ENCODE measurements at regions not wholly inside any gene's neighbourhood (a gene's known extent, or its start where the extent isn't known, plus 50 kb on each side); places are given as distances from the start of the nearest gene placed in this dataset.

DNA sequence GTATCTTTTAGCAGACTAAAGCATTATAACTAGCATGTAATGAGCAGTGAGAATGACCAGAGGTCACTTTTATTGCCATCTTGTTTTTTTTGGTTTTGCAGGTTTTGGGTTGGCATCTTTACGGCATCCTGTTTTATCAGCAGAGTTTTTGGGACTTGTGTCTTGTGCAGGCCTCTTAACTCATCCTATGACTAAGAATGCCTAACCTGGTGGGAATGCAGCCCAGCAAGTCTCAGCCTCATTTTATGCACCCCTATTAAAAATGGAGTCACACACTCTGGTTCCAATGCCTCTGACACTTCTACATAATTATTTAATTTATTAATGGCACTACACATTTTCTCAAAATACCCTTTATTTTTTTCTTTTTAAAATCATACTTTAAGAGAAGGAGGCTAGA is 726.5 kb upstream of the RIOK2 start:
- no peak overlapping the region for H3K27ac ChIP-seq
- H3K4me3 ChIP-seq = no peak overlapping the region
- no peaks in the 10 kb centered on the region for H3K4me1 ChIP-seq
- in situ Hi-C loops (cut with MboI; ENCODE audit: low sequenced_read_pairs in 4 of 4) (no loop called here), intact Hi-C loops (cut with DNase I; ENCODE audit: low total_unique reads) (no loop called here)
- TF ChIP-seq, protein P1, sequence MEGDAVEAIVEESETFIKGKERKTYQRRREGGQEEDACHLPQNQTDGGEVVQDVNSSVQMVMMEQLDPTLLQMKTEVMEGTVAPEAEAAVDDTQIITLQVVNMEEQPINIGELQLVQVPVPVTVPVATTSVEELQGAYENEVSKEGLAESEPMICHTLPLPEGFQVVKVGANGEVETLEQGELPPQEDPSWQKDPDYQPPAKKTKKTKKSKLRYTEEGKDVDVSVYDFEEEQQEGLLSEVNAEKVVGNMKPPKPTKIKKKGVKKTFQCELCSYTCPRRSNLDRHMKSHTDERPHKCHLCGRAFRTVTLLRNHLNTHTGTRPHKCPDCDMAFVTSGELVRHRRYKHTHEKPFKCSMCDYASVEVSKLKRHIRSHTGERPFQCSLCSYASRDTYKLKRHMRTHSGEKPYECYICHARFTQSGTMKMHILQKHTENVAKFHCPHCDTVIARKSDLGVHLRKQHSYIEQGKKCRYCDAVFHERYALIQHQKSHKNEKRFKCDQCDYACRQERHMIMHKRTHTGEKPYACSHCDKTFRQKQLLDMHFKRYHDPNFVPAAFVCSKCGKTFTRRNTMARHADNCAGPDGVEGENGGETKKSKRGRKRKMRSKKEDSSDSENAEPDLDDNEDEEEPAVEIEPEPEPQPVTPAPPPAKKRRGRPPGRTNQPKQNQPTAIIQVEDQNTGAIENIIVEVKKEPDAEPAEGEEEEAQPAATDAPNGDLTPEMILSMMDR (IDR thresholded peaks at IDR 0.05 in 4 of 5, conservative IDR thresholded peaks at IDR 0.05 in 1 of 5) = no peak
- no peak for TF ChIP-seq POLR2A (IDR thresholded peaks at IDR 0.05)
- no peaks in the 10 kb centered on the region for H3K27me3 ChIP-seq
- DNase-seq = no peak
- no peaks in the 10 kb centered on the region for H3K36me3 ChIP-seq
- no peaks in the 10 kb centered on the region for H3K9me3 ChIP-seq
- ATAC-seq = no peak

DNA sequence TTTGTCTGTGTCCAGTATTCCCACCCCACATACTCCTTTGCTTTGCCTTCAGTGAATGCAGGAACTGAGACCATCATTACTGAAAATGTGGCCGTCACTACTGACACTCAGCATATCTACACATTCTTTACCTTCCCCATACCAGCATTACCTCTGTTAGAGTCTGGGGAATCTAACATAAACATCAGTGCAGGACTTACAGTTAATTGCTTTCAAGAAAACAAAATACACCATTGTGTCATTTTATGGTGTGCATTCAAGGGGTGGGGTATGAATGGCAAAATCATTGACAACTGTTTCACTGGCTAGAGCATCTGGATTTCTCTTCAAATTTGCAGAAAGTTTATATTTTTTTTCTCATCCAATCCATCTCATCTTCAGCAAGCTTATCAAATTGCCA is 731.4 kb upstream of the RIOK2 start:
- intact Hi-C loops (cut with DNase I; ENCODE audit: low total_unique reads) (no loop called here), in situ Hi-C loops (cut with MboI; ENCODE audit: low sequenced_read_pairs in 4 of 4) (no loop called here)
- ATAC-seq = no peak

GRCh38 chr5:97915106-97915505 is 732.1 kb upstream of the RIOK2 start:
- in situ Hi-C loops (cut with MboI; ENCODE audit: low sequenced_read_pairs in 4 of 4) = no loop called here
- DNase-seq (no peak), ATAC-seq (no peak)
- Histone ChIP-seq H3K27me3 (no peaks in the 10 kb centered on the region), H3K4me3 (no peak overlapping the region), H3K9me3 (no peaks in the 10 kb centered on the region), H3K27ac (no peak overlapping the region), H3K4me1 (no peaks in the 10 kb centered on the region), H3K36me3 (no peaks in the 10 kb centered on the region)
- TF ChIP-seq, protein P1 (IDR thresholded peaks at IDR 0.05 in 4 of 5, conservative IDR thresholded peaks at IDR 0.05 in 1 of 5) = no peak
- TF ChIP-seq POLR2A (IDR thresholded peaks at IDR 0.05) = no peak
- intact Hi-C loops (cut with DNase I; ENCODE audit: low total_unique reads) = no loop called here

More for the DNA sequence above, 731.4 kb upstream of the RIOK2 start:
- no peak for TF ChIP-seq POLR2A (IDR thresholded peaks at IDR 0.05)
- TF ChIP-seq, protein P1 (IDR thresholded peaks at IDR 0.05 in 4 of 5, conservative IDR thresholded peaks at IDR 0.05 in 1 of 5) = no peak
- no peak for DNase-seq
- no peak overlapping the region for H3K27ac ChIP-seq
- H3K27me3 ChIP-seq = no peaks in the 10 kb centered on the region
- H3K4me3 ChIP-seq = no peak overlapping the region
- no peaks in the 10 kb centered on the region for H3K9me3 ChIP-seq
- no peaks in the 10 kb centered on the region for H3K4me1 ChIP-seq
- no peaks in the 10 kb centered on the region for H3K36me3 ChIP-seq

DNA sequence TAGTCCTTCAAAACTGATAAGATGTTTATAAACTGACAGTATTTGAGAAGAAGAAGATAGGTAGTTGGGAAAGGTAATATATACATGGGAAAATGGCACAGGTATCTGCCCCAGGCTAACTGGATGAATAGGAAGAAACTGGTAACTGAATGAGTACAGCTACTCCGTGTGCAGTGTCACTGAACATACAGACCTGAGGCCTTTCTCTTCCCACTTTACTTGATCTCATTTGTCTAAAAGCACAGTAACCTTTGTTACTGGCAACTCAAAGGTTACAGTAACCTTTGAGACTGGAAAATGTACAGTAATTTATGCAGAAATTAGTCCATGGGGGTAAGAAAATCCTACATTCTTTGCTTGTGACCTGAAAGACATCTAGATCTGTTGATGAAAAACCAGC is 735.0 kb upstream of the RIOK2 start:
- H3K9me3 ChIP-seq = no peaks in the 10 kb centered on the region
- no peaks in the 10 kb centered on the region for H3K4me1 ChIP-seq
- intact Hi-C loops (cut with DNase I; ENCODE audit: low total_unique reads) (no loop called here), in situ Hi-C loops (cut with MboI; ENCODE audit: low sequenced_read_pairs in 4 of 4) (no loop called here)
- DNase-seq (no peak), ATAC-seq (no peak)
- no peaks in the 10 kb centered on the region for H3K27me3 ChIP-seq
- no peak overlapping the region for H3K27ac ChIP-seq
- H3K4me3 ChIP-seq = no peak overlapping the region
- TF ChIP-seq, protein P1 (IDR thresholded peaks at IDR 0.05 in 4 of 5, conservative IDR thresholded peaks at IDR 0.05 in 1 of 5) = no peak
- no peak for TF ChIP-seq POLR2A (IDR thresholded peaks at IDR 0.05)
- no peaks in the 10 kb centered on the region for H3K36me3 ChIP-seq

DNA sequence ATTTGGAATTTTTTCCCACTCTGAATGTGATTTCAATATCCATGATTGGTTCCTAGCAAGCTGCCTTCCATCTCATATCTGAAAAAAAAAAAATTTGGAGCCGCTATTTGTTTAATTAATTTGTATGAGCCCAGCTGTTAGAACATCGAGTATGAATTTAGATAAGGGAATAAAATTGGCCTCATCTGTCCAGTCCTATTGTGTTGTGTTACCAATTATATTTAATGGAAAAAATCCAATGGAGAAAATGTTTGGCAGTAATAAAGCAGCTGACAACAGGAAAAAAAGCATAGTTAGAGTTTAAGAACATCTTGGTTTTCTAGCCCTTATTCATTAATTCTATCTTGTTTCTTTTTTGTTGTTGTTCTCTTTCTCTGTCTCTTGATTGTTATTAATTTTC is 735.6 kb upstream of the RIOK2 start:
- DNase-seq = no peak
- ATAC-seq = no peak
- H3K27ac ChIP-seq = no peak overlapping the region
- in situ Hi-C loops (cut with MboI; ENCODE audit: low sequenced_read_pairs in 4 of 4) (no loop called here), intact Hi-C loops (cut with DNase I; ENCODE audit: low total_unique reads) (no loop called here)
- no peak overlapping the region for H3K4me3 ChIP-seq
- H3K36me3 ChIP-seq = no peaks in the 10 kb centered on the region
- TF ChIP-seq, protein P1 (IDR thresholded peaks at IDR 0.05 in 4 of 5, conservative IDR thresholded peaks at IDR 0.05 in 1 of 5) = no peak
- no peak for TF ChIP-seq POLR2A (IDR thresholded peaks at IDR 0.05)
- H3K9me3 ChIP-seq = no peaks in the 10 kb centered on the region
- H3K27me3 ChIP-seq = no peaks in the 10 kb centered on the region
- H3K4me1 ChIP-seq = no peaks in the 10 kb centered on the region

All from gastrocnemius medialis (tissue), 4 donors.